Natural killer cell (primary cell): ENCODE measurements at regions not wholly inside any gene's neighbourhood (a gene's known extent, or its start where the extent isn't known, plus 50 kb on each side); places are given as distances from the start of the nearest gene placed in this dataset.

ENCODE experiments used
- ATAC-seq, 3 donors: fragments of 150-1000 bp in 2 of 3; fragments of 200-7000 bp in 1 of 3; cut with Tn5 transposase; 1 replicate in 1 of 3; 2 replicates in 2 of 3; pipeline ENCODE4 v1.10.0; 2021; ENCODE audit warnings: mild to moderate bottlenecking in 2 of 3, moderate library complexity in 2 of 3
- DNase-seq, 2 donors: peaks; one replicate each; pipeline versions ENCODE4 v3.0.0 to v3.0.0-alpha.2; 2013 to 2021; ENCODE audit warnings: mixed read lengths in 1 of 2
- H3K27ac ChIP-seq: one replicate; pipeline ENCODE4 v1.5.1; 2013; ENCODE audit warnings: mild to moderate bottlenecking, low read length
- H3K27me3 ChIP-seq: one replicate; pipeline ENCODE4 v1.6.1; 2013; ENCODE audit warnings: low read length; ENCODE audit not compliant: control insufficient read depth, insufficient read depth
- H3K36me3 ChIP-seq: one replicate; pipeline ENCODE4 v1.6.1; 2013; ENCODE audit warnings: low read length; ENCODE audit not compliant: control insufficient read depth, insufficient read depth
- H3K4me1 ChIP-seq: one replicate; pipeline ENCODE4 v1.6.1; 2013; ENCODE audit warnings: low read length; ENCODE audit not compliant: control insufficient read depth, insufficient read depth
- H3K4me3 ChIP-seq: one replicate; pipeline ENCODE4 v1.5.1; 2013; ENCODE audit warnings: low read length
- H3K9me3 ChIP-seq: one replicate; pipeline ENCODE4 v1.6.1; 2013; ENCODE audit warnings: low read length; ENCODE audit not compliant: control insufficient read depth, insufficient read depth
- H3K27ac Mint-ChIP-seq, 2 donors: one replicate each; pipeline ENCODE4 v1.8.0; 2022; ENCODE audit warnings: mild to moderate bottlenecking in 2 of 2, mixed read lengths in 2 of 2, moderate library complexity in 1 of 2
- H3K27me3 Mint-ChIP-seq, 2 donors: one replicate each; pipeline ENCODE4 v1.8.0; 2022; ENCODE audit warnings: low read depth in 2 of 2, mixed read lengths in 2 of 2
- H3K36me3 Mint-ChIP-seq: one replicate; pipeline ENCODE4 v1.8.0; 2022; ENCODE audit warnings: mixed read lengths
- H3K4me1 Mint-ChIP-seq, 2 donors: one replicate each; pipeline ENCODE4 v1.8.0; 2022; ENCODE audit warnings: mixed read lengths in 2 of 2
- H3K4me3 Mint-ChIP-seq: one replicate; pipeline ENCODE4 v1.8.0; 2022; ENCODE audit warnings: mild to moderate bottlenecking, moderate library complexity, mixed read lengths
- H3K9me3 Mint-ChIP-seq, 2 donors: one replicate each; pipeline ENCODE4 v1.8.0; 2022; ENCODE audit warnings: mixed read lengths in 2 of 2
- CTCF ChIP-seq: fragments of 200-600 bp; IDR thresholded peaks from one replicate; pipeline ENCODE4 v1.8.0; 2022; ENCODE audit warnings: antibody characterized with exemption
- WGBS: methylation state at CpG from one replicate; pipeline ENCODE4 v1.1.7; 2013; ENCODE audit warnings: missing lambda C conversion rate; ENCODE audit not compliant: insufficient coverage; 5-methylcytosine and 5-hydroxymethylcytosine counted together
- intact Hi-C: fragments of 100-400 bp; cut with micrococcal nuclease; formaldehyde crosslinking; loops from one replicate; pipeline ENCODE4 v1.14.2; 2022

- no peaks in the 10 kb centered on the region for H3K4me1 Mint-ChIP-seq
- no peak overlapping the region for H3K27ac Mint-ChIP-seq
- no peak overlapping the region for H3K4me3 Mint-ChIP-seq
Observed at GRCh38 chr14:29150659-29151058, 384.1 kb downstream of the FOXG1 start.

GRCh38 chr14:29156096-29156495 is 389.5 kb downstream of the FOXG1 start:
- no peak overlapping the region for H3K4me3 ChIP-seq
- Mint-ChIP-seq H3K4me3 (no peak overlapping the region), H3K9me3 (peaks cover 14 to 15% of the 10 kb centered on the region in 2 donors), H3K4me1 (no peaks in the 10 kb centered on the region), H3K27me3 (no peaks in the 10 kb centered on the region), H3K27ac (no peak overlapping the region), H3K36me3 (no peaks in the 10 kb centered on the region)
- no peak for ATAC-seq
- H3K9me3 ChIP-seq = peaks cover 2% of the 10 kb centered on the region
- H3K27me3 ChIP-seq = no peaks in the 10 kb centered on the region
- intact Hi-C loops = no loop called here
- H3K36me3 ChIP-seq = no peaks in the 10 kb centered on the region
- TF ChIP-seq CTCF = no peak
- no peak overlapping the region for H3K27ac ChIP-seq
- DNase-seq = no peak
- H3K4me1 ChIP-seq = no peaks in the 10 kb centered on the region

More at GRCh38 chr14:29150659-29151058, 384.1 kb downstream of the FOXG1 start:
- Histone ChIP-seq H3K27me3 (no peaks in the 10 kb centered on the region), H3K4me3 (no peak overlapping the region), H3K9me3 (peaks cover 2% of the 10 kb centered on the region), H3K27ac (no peak overlapping the region), H3K36me3 (no peaks in the 10 kb centered on the region), H3K4me1 (no peaks in the 10 kb centered on the region)
- 84% methylated on average over 10 of the region's 10 CpGs for WGBS
- no peaks in the 10 kb centered on the region for H3K27me3 Mint-ChIP-seq
- no peak for TF ChIP-seq CTCF
- ATAC-seq (no peak), DNase-seq (no peak)
- intact Hi-C loops = no loop called here
- peaks cover 12 to 20% of the 10 kb centered on the region in 2 donors for H3K9me3 Mint-ChIP-seq
- no peaks in the 10 kb centered on the region for H3K36me3 Mint-ChIP-seq

- Mint-ChIP-seq H3K36me3 (no peaks in the 10 kb centered on the region), H3K27me3 (no peaks in the 10 kb centered on the region), H3K4me3 (no peak overlapping the region), H3K9me3 (peaks cover 3 to 4% of the 10 kb centered on the region in 2 donors), H3K27ac (no peak overlapping the region), H3K4me1 (no peaks in the 10 kb centered on the region)
- ATAC-seq = no peak
- 88% methylated on average over 3 of the region's 4 CpGs for WGBS
- intact Hi-C loops = no loop called here
- Histone ChIP-seq H3K4me3 (no peak overlapping the region), H3K27ac (no peak overlapping the region), H3K4me1 (no peaks in the 10 kb centered on the region), H3K9me3 (no peaks in the 10 kb centered on the region), H3K36me3 (no peaks in the 10 kb centered on the region), H3K27me3 (no peaks in the 10 kb centered on the region)
- DNase-seq = no peak
- no peak for TF ChIP-seq CTCF
Observed at GRCh38 chr14:29161593-29161992, 395.0 kb downstream of the FOXG1 start.

GRCh38 chr14:29163109-29163508 is 396.5 kb downstream of the FOXG1 start:
- intact Hi-C loops = no loop called here
- ATAC-seq = no peak
- no peak for DNase-seq
- Mint-ChIP-seq H3K4me1 (no peaks in the 10 kb centered on the region), H3K36me3 (no peaks in the 10 kb centered on the region), H3K27ac (no peak overlapping the region), H3K27me3 (no peaks in the 10 kb centered on the region), H3K4me3 (no peak overlapping the region), H3K9me3 (peaks cover 3 to 4% of the 10 kb centered on the region in 2 donors)
- Histone ChIP-seq H3K4me3 (no peak overlapping the region), H3K36me3 (no peaks in the 10 kb centered on the region), H3K27me3 (no peaks in the 10 kb centered on the region), H3K9me3 (peaks cover 4% of the 10 kb centered on the region), H3K4me1 (no peaks in the 10 kb centered on the region), H3K27ac (no peak overlapping the region)
- WGBS = 41% methylated on average over 2 of the region's 2 CpGs
- TF ChIP-seq CTCF = no peak
